ENCODE measurements at regions not wholly inside any gene's neighbourhood (a gene's known extent, or its start where the extent isn't known, plus 50 kb on each side); places are given as distances from the start of the nearest gene placed in this dataset.

- TF ChIP-seq CTCF (IDR thresholded peaks at IDR 0.05) (no peak), EZH2 (IDR thresholded peaks at IDR 0.05; ENCODE audit: borderline replicate concordance, insufficient read depth, low read depth, low read length, poor library complexity, severe bottlenecking) (no peak)
Observed at GRCh38 chr2:144849612-144850011, 329.7 kb upstream of the ZEB2 start.
